Cerebellar nuclear complex (tissue), 1 donor: ENCODE measurements at regions not wholly inside any gene's neighbourhood (a gene's known extent, or its start where the extent isn't known, plus 50 kb on each side); places are given as distances from the start of the nearest gene placed in this dataset.

Experiments used
- DNase-seq, 2 experiments: peaks; one replicate each; lab custom pipeline; 2025; lab: John Stamatoyannopoulos, UW

DNA sequence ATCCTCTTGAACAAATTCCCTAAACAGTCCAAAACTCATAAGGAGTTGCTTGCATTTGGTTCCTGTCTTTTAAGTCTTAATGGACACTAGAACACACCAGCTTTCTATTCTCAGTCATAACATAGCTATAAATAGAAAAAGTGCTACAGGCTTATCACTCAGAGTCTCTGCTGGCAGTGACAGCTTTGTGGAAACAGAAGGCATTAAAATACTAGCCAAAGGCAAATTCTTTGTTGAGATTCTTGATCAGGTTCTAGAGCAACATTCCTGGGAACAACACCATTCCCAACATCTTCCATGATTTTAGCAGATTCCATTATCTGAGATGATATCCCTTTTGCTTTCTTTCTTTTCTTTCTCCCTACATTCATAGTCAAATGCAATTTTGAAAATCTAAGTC lies 207.7 kb upstream of the PLEKHG7 start:
- DNase-seq: no peak

- no peak for DNase-seq
These were observed 209.0 kb upstream of the PLEKHG7 start for GRCh38 chr12:92493816-92494215.

- DNase-seq: no peak
These were observed 209.8 kb upstream of the PLEKHG7 start for GRCh38 chr12:92492995-92493394.

DNA sequence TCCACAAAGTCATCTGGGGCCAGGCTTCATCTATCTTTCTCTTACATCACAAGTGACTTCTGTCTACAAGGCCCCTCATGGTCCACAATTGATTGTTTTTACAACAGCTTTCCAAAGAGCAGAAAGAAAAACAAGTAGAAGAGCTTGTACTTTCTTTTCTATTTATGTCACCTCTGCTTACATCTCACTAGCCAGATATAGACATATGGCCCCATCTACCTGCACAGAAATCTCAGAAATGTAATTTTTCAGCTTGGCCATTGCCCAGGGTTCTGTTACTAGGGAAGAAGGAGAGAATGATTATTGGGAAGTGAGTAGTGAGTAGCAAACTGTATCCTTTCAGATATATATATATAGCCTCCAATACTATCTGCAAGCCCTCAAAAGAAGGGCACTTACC lies 210.5 kb upstream of the PLEKHG7 start:
- DNase-seq: no peak

GRCh38 chr12:92489781-92490180 lies 213.0 kb upstream of the PLEKHG7 start:
- no peak for DNase-seq

GRCh38 chr12:92488735-92489134 lies 214.1 kb upstream of the PLEKHG7 start:
- DNase-seq: no peak

- DNase-seq: no peak
These were observed 215.7 kb upstream of the PLEKHG7 start for GRCh38 chr12:92487138-92487485.

DNA sequence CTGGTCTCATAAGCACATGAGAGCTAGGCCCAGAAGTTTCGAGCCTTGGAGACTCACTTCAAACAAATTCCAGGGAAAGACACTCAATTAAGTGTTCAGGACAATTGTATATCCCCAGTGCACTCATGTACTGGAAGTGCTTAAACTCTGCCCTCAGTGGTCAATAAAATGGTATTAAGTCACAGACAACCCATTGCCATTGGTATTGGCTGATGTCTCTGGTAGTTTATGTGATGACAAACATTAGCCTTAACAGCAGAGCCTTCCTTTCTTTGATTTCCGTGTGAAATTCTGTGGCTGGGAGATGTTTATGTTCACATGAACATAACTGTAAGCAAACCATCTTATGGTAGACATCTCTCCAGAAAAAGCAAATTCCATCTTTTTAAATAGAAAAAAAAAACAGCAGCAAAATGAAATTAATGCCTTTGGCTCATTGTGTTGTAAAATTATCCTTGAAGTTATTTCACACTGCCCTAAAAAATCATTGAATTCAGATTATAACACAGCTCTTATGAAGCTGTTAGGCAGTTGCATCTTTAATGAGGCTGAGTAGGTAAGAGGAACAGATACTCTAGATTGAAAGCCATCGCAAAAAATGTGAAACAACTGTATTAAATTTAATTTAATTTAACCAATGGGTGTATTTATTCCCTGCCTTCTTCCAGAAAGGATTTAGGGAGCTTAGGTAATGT lies 216.2 kb upstream of the PLEKHG7 start:
- DNase-seq: no peak

DNA sequence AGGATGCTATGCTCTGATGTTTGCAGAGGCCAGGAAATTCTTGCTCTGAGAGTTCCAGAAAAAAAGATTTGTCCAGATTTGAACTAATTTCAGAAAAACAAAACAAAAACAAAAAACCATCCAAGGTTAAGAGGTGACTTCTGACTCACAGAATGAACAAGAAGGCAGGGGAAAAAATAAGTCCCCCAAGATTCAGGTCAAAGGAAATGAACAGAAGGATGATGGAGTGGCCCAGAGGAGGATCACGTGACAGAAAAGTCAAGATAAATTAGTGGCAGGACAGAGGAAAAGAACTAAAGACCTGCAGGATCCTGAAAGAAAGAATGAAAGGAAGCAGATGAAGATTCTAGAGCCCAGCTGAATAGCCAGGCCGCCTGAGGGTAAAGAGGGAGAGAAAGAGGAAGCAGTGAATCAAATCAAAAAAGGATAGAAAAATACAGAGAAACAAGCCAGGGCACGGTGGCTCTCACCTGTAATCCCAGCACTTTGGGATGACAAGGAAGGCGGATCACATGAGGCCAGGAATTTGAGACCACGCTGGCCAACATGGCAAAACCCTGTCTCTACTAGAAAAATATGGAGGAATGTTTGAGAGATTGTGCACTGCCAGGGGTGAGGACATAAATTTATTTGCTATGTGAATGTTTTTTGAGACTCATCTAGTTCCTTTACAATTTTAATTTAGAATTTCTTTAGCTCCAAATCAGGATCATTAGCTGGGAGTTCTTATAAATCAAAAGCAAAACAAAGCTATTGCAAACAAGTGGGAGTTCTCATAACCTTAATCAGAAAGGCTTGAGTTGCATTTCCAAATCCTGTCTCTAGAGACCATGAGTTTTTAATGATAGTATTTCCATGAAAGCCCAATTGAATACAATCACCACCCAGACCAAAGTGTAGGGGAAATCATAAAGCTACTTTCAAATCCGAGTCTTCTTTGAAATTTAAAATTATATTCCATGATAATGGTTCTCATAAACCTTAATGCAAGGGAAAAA lies 217.1 kb upstream of the PLEKHG7 start:
- no peak for DNase-seq

- DNase-seq: no peak
These were observed 220.2 kb upstream of the PLEKHG7 start for GRCh38 chr12:92482599-92482998.

GRCh38 chr12:92481066-92481465 lies 221.7 kb upstream of the PLEKHG7 start:
- DNase-seq: no peak

GRCh38 chr12:92478692-92479091 lies 224.1 kb upstream of the PLEKHG7 start:
- DNase-seq: no peak

DNA sequence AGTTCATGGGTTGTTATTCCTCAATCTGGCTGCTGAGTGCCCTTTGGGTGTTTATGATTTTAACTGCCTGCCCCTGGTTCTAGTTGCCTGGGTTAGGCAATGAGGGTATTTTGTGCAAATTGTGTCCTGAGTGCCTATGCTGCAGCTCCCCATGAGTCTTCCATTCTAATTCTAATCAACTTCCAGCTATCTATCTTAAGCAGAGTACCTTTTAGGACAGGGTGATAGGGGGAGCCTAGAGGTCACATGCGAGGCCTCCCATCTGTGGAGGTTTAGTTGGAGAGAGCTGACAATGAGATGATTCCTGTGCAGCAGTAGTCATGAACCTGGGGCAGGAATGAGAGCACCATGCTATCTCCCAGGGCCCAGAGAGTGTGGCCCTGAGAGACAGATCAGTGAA lies 225.9 kb upstream of the PLEKHG7 start:
- no peak for DNase-seq

GRCh38 chr12:92473564-92473963 lies 229.2 kb upstream of the PLEKHG7 start:
- no peak for DNase-seq

DNA sequence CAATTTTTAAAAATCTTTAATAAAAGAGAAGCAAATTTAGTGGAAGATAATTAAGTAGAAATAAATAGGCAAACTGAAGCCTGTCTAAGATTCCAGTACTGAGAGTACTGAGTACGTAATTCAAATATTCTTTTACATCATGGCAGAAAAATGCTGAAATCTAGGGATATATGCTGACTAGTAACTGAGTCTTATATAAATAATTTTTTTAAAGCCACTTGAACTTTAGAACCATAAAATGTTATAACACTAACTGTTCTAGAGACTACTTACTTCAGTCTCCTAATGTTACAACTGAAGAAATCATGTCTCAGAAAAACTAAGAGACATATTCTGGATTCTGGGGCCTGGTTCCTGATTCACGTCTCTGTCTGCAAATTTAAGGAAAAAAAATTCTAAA lies 230.6 kb upstream of the PLEKHG7 start:
- DNase-seq: no peak

DNA sequence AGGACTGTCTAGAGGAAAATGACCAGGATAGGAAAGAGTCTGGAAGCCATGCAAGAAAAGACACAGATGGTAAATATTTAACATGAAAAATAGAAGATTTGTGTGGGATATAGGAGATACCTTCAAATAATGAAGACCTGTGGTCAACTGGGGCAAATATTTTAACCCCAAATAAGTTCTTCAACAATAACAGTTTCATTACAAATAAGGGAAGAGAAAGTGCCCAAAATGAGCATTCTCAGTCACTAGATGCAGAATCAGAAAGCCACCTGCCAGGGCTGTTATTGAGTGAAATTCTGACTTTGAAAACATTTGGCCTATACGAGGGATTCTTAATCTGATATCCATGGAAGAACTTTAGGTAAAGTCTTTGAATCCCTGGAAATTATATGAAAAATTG lies 231.2 kb upstream of the PLEKHG7 start:
- no peak for DNase-seq

DNA sequence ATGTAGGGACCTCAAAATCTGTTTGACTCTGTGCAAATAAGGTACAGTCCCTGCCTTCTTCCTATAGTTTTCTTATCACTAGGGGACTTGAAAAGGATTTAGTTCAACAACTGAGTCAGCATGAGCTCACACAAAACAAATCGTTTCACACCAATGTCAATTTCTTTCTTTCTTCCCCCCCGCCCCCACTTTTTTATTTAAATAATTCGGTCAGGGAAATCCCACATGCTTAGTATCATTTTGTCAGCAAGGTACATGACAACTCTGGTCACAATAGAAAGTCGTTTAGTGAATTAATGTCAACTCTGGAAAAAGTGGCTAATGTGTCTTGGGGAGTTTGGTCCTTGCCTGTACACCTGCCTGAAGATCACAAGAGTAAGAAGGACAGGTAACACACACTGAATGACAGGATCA lies 232.2 kb upstream of the PLEKHG7 start:
- DNase-seq: no peak

DNA sequence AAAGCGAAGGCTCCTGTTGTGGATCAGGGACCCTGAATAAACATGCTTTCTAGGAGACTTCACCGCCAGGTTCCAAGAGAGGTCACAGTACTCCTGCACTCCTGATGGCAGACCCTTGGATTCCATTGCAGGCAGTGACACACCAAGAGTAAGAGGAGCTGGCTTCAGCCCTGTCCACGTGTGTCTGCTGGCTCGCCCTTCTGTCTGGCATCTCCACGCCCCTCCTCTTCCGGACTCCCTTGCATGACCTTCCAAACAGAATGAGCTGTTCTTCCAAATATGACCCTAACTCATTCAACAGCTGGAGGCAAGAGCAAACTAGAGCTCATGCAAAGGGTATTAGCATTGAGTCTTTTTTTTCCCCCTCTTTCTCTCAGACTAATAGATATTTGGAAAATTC lies 233.0 kb upstream of the PLEKHG7 start:
- no peak for DNase-seq

GRCh38 chr12:92468358-92469020 lies 234.3 kb upstream of the PLEKHG7 start:
- no peak for DNase-seq

DNA sequence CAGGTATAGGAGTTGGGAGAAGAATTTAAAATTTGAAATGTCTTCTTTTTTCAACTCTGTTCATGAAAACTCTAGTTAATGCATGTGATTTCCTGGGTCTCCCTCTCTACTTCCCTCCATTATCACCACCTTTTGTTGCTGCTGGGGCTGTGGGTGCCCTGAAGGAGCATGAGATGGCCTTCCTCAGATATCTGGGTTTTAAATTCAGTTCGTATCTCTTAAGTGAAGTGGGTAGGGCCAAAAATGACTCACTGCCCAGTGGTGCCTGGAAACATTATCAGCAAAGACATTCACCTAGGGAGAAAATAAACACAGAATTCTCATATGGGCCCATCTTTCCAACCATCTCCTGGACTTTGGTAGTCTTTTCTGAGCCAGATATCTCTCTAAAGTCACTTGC lies 234.9 kb upstream of the PLEKHG7 start:
- peak in 1 of 2 experiments; percentile 7 for DNase-seq

DNA sequence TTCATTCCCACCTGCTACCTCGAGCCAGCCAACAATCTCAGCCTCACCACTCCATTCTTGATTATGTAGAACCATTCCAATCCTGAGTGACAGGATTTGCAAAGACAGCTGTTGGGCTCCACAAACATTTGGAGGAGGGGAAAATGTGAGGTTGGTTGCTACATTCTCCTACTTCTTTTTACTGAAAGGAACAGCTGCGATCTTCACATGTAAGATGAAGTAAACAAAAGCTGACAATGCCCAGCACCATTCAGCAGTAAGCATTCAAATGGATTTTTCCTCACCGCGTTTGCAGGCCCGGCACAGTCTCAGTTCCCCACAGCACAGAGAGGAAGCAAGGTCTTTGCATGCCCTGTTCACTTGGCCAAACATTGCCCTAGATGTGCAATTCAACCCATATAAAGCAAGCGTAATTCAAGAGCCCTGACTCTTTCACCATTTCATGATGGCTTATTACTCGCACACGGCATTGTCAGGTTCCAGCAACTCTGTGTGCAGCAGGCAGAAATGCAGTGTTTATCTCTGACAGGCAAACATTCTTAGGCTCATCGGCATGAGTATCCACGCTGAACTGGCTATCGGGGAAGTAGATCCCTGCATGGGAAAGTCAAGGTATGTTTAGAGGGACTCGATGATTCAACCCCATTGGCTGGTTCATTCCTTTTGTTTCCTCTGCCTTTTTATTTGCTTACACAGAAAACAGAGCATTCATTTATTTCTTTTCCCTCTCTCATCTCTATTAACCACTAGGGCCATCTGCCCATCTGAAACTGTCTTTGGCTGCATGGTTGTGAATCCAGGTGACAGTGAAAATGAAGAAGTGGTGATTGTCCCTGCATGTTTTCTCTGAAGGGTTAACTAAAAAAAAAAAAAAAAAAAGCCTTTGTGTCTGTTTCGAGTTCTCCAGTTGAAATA lies 236.1 kb upstream of the PLEKHG7 start:
- DNase-seq: peak in 1 of 2 experiments; percentile 71
